ENCODE measurements at regions not wholly inside any gene's neighbourhood (a gene's known extent, or its start where the extent isn't known, plus 50 kb on each side); places are given as distances from the start of the nearest gene placed in this dataset. TPM values are rescaled to one million over a fixed set of nuclear protein-coding genes. Genes with fewer than 3 reads are reported as not detected.

Small RNAs in the stretch of these regions (microRNA-seq; reads per million reads assigned to microRNA genes)
- gene MIR4283-2 (ENCODE audit: borderline microRNAs expressed): not detected

Data from endodermal cell (in vitro differentiated cells).